ENCODE measurements at regions not wholly inside any gene's neighbourhood (a gene's known extent, or its start where the extent isn't known, plus 50 kb on each side); places are given as distances from the start of the nearest gene placed in this dataset.

- no peak overlapping the region for H2AFZ ChIP-seq (ENCODE audit: low read depth, low read length)
- TF ChIP-seq EZH2 (IDR thresholded peaks at IDR 0.05; ENCODE audit: borderline replicate concordance, low read depth, low read length, severe bottlenecking) (no peak), CTCF (IDR thresholded peaks at IDR 0.05; ENCODE audit: borderline replicate concordance, extremely low read depth, low read length, poor library complexity, severe bottlenecking) (no peak)
- no peak overlapping the region for H3K4me2 ChIP-seq (ENCODE audit: insufficient read depth, low read length)
- H3K27ac ChIP-seq (ENCODE audit: low read length), result no peak overlapping the region
- H3K4me3 ChIP-seq (ENCODE audit: low read depth in 1 of 2, low read length in 2 of 2), result no peak overlapping the region
- H3K9me3 ChIP-seq (ENCODE audit: insufficient read depth, low read length, severe bottlenecking), result no peaks in the 10 kb centered on the region
- H3K79me2 ChIP-seq (ENCODE audit: insufficient read depth, low read length), result no peaks in the 10 kb centered on the region
- no peaks in the 10 kb centered on the region for H3K27me3 ChIP-seq (ENCODE audit: insufficient read depth, low read length, poor library complexity)
- H4K20me1 ChIP-seq (ENCODE audit: insufficient read depth, low read length), result no peaks in the 10 kb centered on the region
- DNase-seq (no peak), ATAC-seq (ENCODE audit: insufficient read depth, low read depth) (no peak)
- no peak overlapping the region for H3K9ac ChIP-seq (ENCODE audit: low read depth, low read length)
- H3K36me3 ChIP-seq (ENCODE audit: insufficient read depth, low read length), result no peaks in the 10 kb centered on the region
- no peaks in the 10 kb centered on the region for H3K4me1 ChIP-seq (ENCODE audit: insufficient read depth, low read length)
These were observed 198.6 kb upstream of the CAMK1G start for GRCh38 chr1:209384710-209385550.

- Histone ChIP-seq H3K4me3 (ENCODE audit: low read depth in 1 of 2, low read length in 2 of 2) (no peak overlapping the region), H3K79me2 (ENCODE audit: insufficient read depth, low read length) (no peaks in the 10 kb centered on the region), H3K27ac (ENCODE audit: low read length) (no peak overlapping the region), H3K27me3 (ENCODE audit: insufficient read depth, low read length, poor library complexity) (no peaks in the 10 kb centered on the region), H3K36me3 (ENCODE audit: insufficient read depth, low read length) (no peaks in the 10 kb centered on the region), H3K9me3 (ENCODE audit: insufficient read depth, low read length, severe bottlenecking) (no peaks in the 10 kb centered on the region), H3K4me1 (ENCODE audit: insufficient read depth, low read length) (no peaks in the 10 kb centered on the region), H2AFZ (ENCODE audit: low read depth, low read length) (no peak overlapping the region), H4K20me1 (ENCODE audit: insufficient read depth, low read length) (no peaks in the 10 kb centered on the region), H3K9ac (ENCODE audit: low read depth, low read length) (no peak overlapping the region), H3K4me2 (ENCODE audit: insufficient read depth, low read length) (no peak overlapping the region)
- DNase-seq (no peak), ATAC-seq (ENCODE audit: insufficient read depth, low read depth) (no peak)
- no peak for TF ChIP-seq CTCF (IDR thresholded peaks at IDR 0.05; ENCODE audit: borderline replicate concordance, extremely low read depth, low read length, poor library complexity, severe bottlenecking)
- no peak for TF ChIP-seq EZH2 (IDR thresholded peaks at IDR 0.05; ENCODE audit: borderline replicate concordance, low read depth, low read length, severe bottlenecking)
These were observed 197.4 kb upstream of the CAMK1G start for GRCh38 chr1:209386156-209386555.

DNA sequence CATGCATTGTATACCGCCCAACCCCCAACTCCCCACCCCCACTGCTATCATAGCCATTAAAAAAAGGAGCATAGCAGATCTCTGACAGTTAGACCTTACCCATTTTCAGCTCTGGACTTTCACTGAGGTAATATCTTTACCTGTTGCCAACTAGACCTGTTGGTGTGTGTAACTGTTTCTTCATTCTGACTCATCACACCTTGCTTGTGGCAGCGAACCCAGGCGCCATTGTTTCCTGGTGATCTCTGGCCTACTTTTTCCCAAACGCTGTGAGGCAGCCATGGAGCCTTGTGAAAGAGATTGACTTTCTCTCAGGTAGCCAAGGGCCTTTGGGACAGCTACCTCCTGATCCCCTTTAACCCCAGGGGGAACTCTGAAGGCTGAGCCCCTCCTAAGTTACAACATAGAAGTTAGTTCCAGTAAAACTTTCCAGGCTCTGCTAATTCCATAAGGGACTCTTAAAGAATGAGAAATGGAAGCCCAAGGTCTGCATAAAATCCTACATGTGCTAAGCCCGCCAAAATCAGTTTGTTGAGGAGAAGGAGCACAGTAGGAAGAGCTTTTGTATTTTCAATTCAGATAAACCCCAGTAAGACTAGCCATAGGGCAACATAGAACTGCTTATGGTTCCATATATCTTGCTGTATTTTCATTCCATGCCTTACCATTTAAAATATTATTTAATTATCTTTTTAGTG, 196.1 kb upstream of the CAMK1G start:
- Histone ChIP-seq H2AFZ (ENCODE audit: low read depth, low read length) (no peak overlapping the region), H3K27ac (ENCODE audit: low read length) (no peak overlapping the region), H3K4me3 (ENCODE audit: low read depth in 1 of 2, low read length in 2 of 2) (no peak overlapping the region), H3K27me3 (ENCODE audit: insufficient read depth, low read length, poor library complexity) (no peaks in the 10 kb centered on the region), H4K20me1 (ENCODE audit: insufficient read depth, low read length) (no peaks in the 10 kb centered on the region), H3K9ac (ENCODE audit: low read depth, low read length) (no peak overlapping the region), H3K4me2 (ENCODE audit: insufficient read depth, low read length) (no peak overlapping the region), H3K9me3 (ENCODE audit: insufficient read depth, low read length, severe bottlenecking) (no peaks in the 10 kb centered on the region), H3K79me2 (ENCODE audit: insufficient read depth, low read length) (no peaks in the 10 kb centered on the region), H3K4me1 (ENCODE audit: insufficient read depth, low read length) (no peaks in the 10 kb centered on the region), H3K36me3 (ENCODE audit: insufficient read depth, low read length) (no peaks in the 10 kb centered on the region)
- DNase-seq, result no peak
- ATAC-seq (ENCODE audit: insufficient read depth, low read depth), result no peak
- no peak for TF ChIP-seq EZH2 (IDR thresholded peaks at IDR 0.05; ENCODE audit: borderline replicate concordance, low read depth, low read length, severe bottlenecking)
- TF ChIP-seq CTCF (IDR thresholded peaks at IDR 0.05; ENCODE audit: borderline replicate concordance, extremely low read depth, low read length, poor library complexity, severe bottlenecking), result no peak

All from DND-41 (cell line).